ENCODE measurements at regions not wholly inside any gene's neighbourhood (a gene's known extent, or its start where the extent isn't known, plus 50 kb on each side); places are given as distances from the start of the nearest gene placed in this dataset.

GRCh38 chr1:3965693-3966092, 65.6 kb upstream of the C1orf174 start:
- TF ChIP-seq CTCF (IDR thresholded peaks at IDR 0.05; ENCODE audit: low read depth, low read length) = no peak
- no peak for TF ChIP-seq EZH2phosphoT487 (IDR thresholded peaks at IDR 0.05; ENCODE audit: low read depth)
